Stimulated activated CD4-positive, alpha-beta T cell treated with anti-CD3 and anti-CD28 coated beads, Interleukin-1b, Interleukin-23, amount 100 ng/mL, for 1 hour (primary cell): ENCODE measurements at regions not wholly inside any gene's neighbourhood (a gene's known extent, or its start where the extent isn't known, plus 50 kb on each side); places are given as distances from the start of the nearest gene placed in this dataset.

Source experiments
- DNase-seq, 2 donors: peaks; one replicate each; pipeline ENCODE4 v3.0.0-alpha.2; 2020; ENCODE audit warnings: low read depth in 2 of 2

GRCh38 chr1:208513799-208514198 lies 269.6 kb upstream of the PLXNA2 start:
- DNase-seq = no peak

- no peak for DNase-seq
Observed at GRCh38 chr1:208515129-208515528, 270.9 kb upstream of the PLXNA2 start.

- no peak for DNase-seq
Observed at GRCh38 chr1:208516780-208517179, 272.6 kb upstream of the PLXNA2 start.

- DNase-seq = no peak
Observed at GRCh38 chr1:208520438-208521099, 276.4 kb upstream of the PLXNA2 start.

GRCh38 chr1:208521534-208521933 lies 277.4 kb upstream of the PLXNA2 start:
- no peak for DNase-seq

GRCh38 chr1:208523007-208523406 lies 278.8 kb upstream of the PLXNA2 start:
- no peak for DNase-seq

- DNase-seq = no peak
Observed at GRCh38 chr1:208524376-208524775, 280.2 kb upstream of the PLXNA2 start.

GRCh38 chr1:208524925-208525324 lies 280.7 kb upstream of the PLXNA2 start:
- no peak for DNase-seq

- no peak for DNase-seq
Observed at GRCh38 chr1:208525417-208525816, 281.2 kb upstream of the PLXNA2 start.

GRCh38 chr1:208526613-208527125 lies 282.5 kb upstream of the PLXNA2 start:
- DNase-seq = no peak

GRCh38 chr1:208527156-208527555 lies 283.0 kb upstream of the PLXNA2 start:
- no peak for DNase-seq

GRCh38 chr1:208528578-208529240 lies 284.5 kb upstream of the PLXNA2 start:
- no peak for DNase-seq

GRCh38 chr1:208531003-208531750 lies 287.0 kb upstream of the PLXNA2 start:
- no peak for DNase-seq

GRCh38 chr1:208533746-208534598 lies 289.8 kb upstream of the PLXNA2 start:
- DNase-seq = no peak

GRCh38 chr1:208534599-208534897 lies 290.4 kb upstream of the PLXNA2 start:
- no peak for DNase-seq

- DNase-seq = no peak
Observed at GRCh38 chr1:208534979-208535378, 290.8 kb upstream of the PLXNA2 start.

- no peak for DNase-seq
Observed at GRCh38 chr1:208535511-208535910, 291.3 kb upstream of the PLXNA2 start.

- DNase-seq = no peak
Observed at GRCh38 chr1:208536212-208536611, 292.0 kb upstream of the PLXNA2 start.

- no peak for DNase-seq
Observed at GRCh38 chr1:208537198-208537597, 293.0 kb upstream of the PLXNA2 start.

- DNase-seq = no peak
Observed at GRCh38 chr1:208538078-208538477, 293.9 kb upstream of the PLXNA2 start.

- no peak for DNase-seq
Observed at GRCh38 chr1:208538587-208538986, 294.4 kb upstream of the PLXNA2 start.

- DNase-seq = no peak
Observed at GRCh38 chr1:208540724-208541123, 296.5 kb upstream of the PLXNA2 start.
